GM21576 (cell line): ENCODE measurements at regions not wholly inside any gene's neighbourhood (a gene's known extent, or its start where the extent isn't known, plus 50 kb on each side); places are given as distances from the start of the nearest gene placed in this dataset.
"Not testable (repeated sequence)": the region's sequence is repeated elsewhere in the genome, so short reads cannot be mapped to it uniquely, and the experiment has no call there.

Experiments used
- ATAC-seq: cut with Tn5 transposase; IDR thresholded peaks from one replicate; pipeline ENCODE4 v1.9.1; 2021; ENCODE audit warnings: mild to moderate bottlenecking, moderate library complexity; ENCODE audit not compliant: unreplicated experiment

- no peak for ATAC-seq
These were observed 267.1 kb upstream of the ASIC2 start for GRCh38 chr17:33560165-33560564.

GRCh38 chr17:33560871-33561270, 267.8 kb upstream of the ASIC2 start:
- ATAC-seq, result no peak

- ATAC-seq, result no peak
These were observed 268.7 kb upstream of the ASIC2 start for GRCh38 chr17:33561569-33562334.

- ATAC-seq, result no peak
These were observed 269.7 kb upstream of the ASIC2 start for GRCh38 chr17:33562792-33563191.

GRCh38 chr17:33564146-33564545, 271.1 kb upstream of the ASIC2 start:
- no peak for ATAC-seq

- ATAC-seq, result no peak
These were observed 274.1 kb upstream of the ASIC2 start for GRCh38 chr17:33567223-33567622.

- ATAC-seq, result no peak
These were observed 279.5 kb upstream of the ASIC2 start for GRCh38 chr17:33572615-33573014.

- no peak for ATAC-seq
These were observed 281.9 kb upstream of the ASIC2 start for GRCh38 chr17:33574942-33575445.

- ATAC-seq, result not testable (repeated sequence)
These were observed 286.6 kb upstream of the ASIC2 start for GRCh38 chr17:33579740-33580139.

- no peak for ATAC-seq
These were observed 287.1 kb upstream of the ASIC2 start for GRCh38 chr17:33580215-33580614.

- no peak for ATAC-seq
These were observed 289.6 kb upstream of the ASIC2 start for GRCh38 chr17:33582661-33583060.

- no peak for ATAC-seq
These were observed 290.7 kb upstream of the ASIC2 start for GRCh38 chr17:33583518-33584417.

GRCh38 chr17:33593991-33594390, 300.9 kb upstream of the ASIC2 start:
- no peak for ATAC-seq

GRCh38 chr17:33595828-33596227, 302.7 kb upstream of the ASIC2 start:
- no peak for ATAC-seq

- ATAC-seq, result no peak
These were observed 303.8 kb upstream of the ASIC2 start for GRCh38 chr17:33596899-33597298.

GRCh38 chr17:33598797-33599196, 305.7 kb upstream of the ASIC2 start:
- ATAC-seq, result no peak

- ATAC-seq, result no peak
These were observed 309.9 kb upstream of the ASIC2 start for GRCh38 chr17:33602981-33603380.

- ATAC-seq, result no peak
These were observed 310.7 kb upstream of the ASIC2 start for GRCh38 chr17:33603789-33604188.

- ATAC-seq, result no peak
These were observed 318.4 kb upstream of the ASIC2 start for GRCh38 chr17:33611532-33611931.

GRCh38 chr17:33615861-33616260, 322.8 kb upstream of the ASIC2 start:
- no peak for ATAC-seq

- ATAC-seq, result no peak
These were observed 330.7 kb upstream of the ASIC2 start for GRCh38 chr17:33623841-33624240.
